ENCODE measurements at regions not wholly inside any gene's neighbourhood (a gene's known extent, or its start where the extent isn't known, plus 50 kb on each side); places are given as distances from the start of the nearest gene placed in this dataset.

GRCh38 chr2:62374301-62375112 is 131.5 kb downstream of the TMEM17 start:
- no peak overlapping the region for H3K27ac ChIP-seq
- no peak for TF ChIP-seq CTCF (conservative IDR thresholded peaks at IDR 0.05)

- no peak overlapping the region for H3K27ac ChIP-seq
- TF ChIP-seq CTCF (conservative IDR thresholded peaks at IDR 0.05): no peak
Measured at GRCh38 chr2:62372824-62373223, 133.2 kb downstream of the TMEM17 start.

DNA sequence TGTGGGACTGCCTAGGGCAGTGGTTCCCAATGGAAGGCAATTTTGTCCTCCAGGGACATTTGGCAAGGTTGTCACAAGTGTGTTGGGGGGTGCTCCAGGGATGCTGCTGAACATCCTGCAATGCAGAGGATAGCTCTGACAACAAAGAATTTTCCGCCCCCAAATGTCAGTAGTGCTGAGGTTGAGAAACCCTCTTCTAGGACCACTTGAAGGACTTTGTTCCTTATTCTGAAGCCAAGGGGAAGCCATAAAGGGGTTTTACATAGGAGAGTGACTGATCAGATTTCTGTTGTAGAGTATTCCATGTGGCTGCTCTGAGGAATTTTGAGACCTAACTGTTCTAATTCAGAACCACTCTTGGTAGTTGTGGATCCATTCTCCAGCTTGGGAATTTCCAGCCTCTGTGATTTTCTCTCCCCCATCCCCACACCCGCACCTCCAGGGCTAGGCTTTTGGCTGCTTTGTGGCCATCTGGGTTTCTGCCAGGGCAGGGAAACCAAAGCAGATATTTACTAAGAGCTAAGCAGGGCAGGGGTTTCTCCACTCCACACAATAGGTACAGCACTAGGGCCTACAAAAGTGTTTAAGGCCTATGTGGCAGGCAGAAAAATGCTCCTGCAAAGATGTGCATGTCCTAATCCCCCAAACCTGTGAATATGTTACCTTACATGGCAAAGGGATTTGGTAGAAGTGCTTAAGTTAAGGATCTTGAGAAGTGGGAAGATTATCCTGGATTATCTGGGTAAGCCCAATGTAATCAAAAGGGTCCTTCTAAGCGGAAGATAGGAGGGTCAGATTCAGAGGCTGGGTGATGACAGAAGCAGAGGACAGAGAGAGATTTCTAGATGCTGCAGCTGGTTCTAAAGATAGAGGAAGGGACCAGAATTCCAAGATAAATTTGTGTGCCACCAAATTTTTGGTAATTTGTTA is 135.4 kb downstream of the TMEM17 start:
- peak overlapping the region; percentile 3; the same call in 1 of the 2 replicates for H3K27ac ChIP-seq
- no peak for TF ChIP-seq CTCF (conservative IDR thresholded peaks at IDR 0.05)

GRCh38 chr2:62369541-62370202 is 136.3 kb downstream of the TMEM17 start:
- TF ChIP-seq CTCF (conservative IDR thresholded peaks at IDR 0.05): no peak
- H3K27ac ChIP-seq: peak overlapping the region; percentile 3; the same call in 1 of the 2 replicates

DNA sequence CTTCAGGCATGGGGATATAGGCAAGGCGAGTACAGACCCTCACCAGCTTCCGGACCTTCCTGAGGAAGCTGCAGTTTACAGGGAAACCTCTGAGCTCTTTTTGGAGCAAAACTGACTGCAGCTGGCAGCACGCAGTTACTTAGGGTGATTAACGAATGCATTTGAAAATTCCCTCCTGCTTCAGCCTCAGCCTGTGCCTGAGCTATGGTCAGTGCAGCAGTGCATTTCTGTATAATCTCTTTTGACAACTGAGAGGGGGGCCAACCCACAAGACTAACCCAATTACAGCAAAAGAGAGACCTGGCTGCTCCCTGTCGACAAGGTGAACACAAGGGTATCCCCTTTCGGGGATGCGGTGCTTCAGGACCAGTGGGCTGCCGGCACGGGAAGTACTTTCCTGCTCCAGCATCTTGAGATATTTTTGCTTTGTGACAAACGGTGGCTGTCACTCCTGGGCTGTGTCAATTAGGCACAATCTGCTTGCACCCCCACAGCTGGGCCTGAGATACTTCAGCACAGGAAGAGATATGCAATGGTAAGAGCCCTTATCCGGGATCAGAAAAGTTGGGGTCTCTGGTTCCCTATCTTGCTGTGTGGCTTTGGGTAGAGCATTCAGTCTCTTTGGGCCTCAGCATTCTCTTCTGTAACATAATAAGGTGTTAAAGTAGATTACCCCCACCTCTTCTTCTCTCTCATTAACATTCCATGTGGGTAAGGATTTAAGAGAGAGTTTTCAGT is 141.0 kb downstream of the TMEM17 start:
- no peak for TF ChIP-seq CTCF (conservative IDR thresholded peaks at IDR 0.05)
- H3K27ac ChIP-seq: no peak overlapping the region

- H3K27ac ChIP-seq: no peak overlapping the region
- TF ChIP-seq CTCF (conservative IDR thresholded peaks at IDR 0.05): no peak
Measured at GRCh38 chr2:62363166-62363565, 142.8 kb downstream of the TMEM17 start.
